Natural killer cell (primary cell): ENCODE measurements at regions not wholly inside any gene's neighbourhood (a gene's known extent, or its start where the extent isn't known, plus 50 kb on each side); places are given as distances from the start of the nearest gene placed in this dataset.

Experiments used
- ATAC-seq, 3 donors: fragments of 150-1000 bp in 2 of 3; fragments of 200-7000 bp in 1 of 3; cut with Tn5 transposase; 1 replicate in 1 of 3; 2 replicates in 2 of 3; pipeline ENCODE4 v1.10.0; 2021; ENCODE audit warnings: mild to moderate bottlenecking in 2 of 3, moderate library complexity in 2 of 3
- DNase-seq, 2 donors: peaks; one replicate each; pipeline versions ENCODE4 v3.0.0 to v3.0.0-alpha.2; 2013 to 2021; ENCODE audit warnings: mixed read lengths in 1 of 2
- H3K27ac ChIP-seq: one replicate; pipeline ENCODE4 v1.5.1; 2013; ENCODE audit warnings: mild to moderate bottlenecking, low read length
- H3K27me3 ChIP-seq: one replicate; pipeline ENCODE4 v1.6.1; 2013; ENCODE audit warnings: low read length; ENCODE audit not compliant: control insufficient read depth, insufficient read depth
- H3K36me3 ChIP-seq: one replicate; pipeline ENCODE4 v1.6.1; 2013; ENCODE audit warnings: low read length; ENCODE audit not compliant: control insufficient read depth, insufficient read depth
- H3K4me1 ChIP-seq: one replicate; pipeline ENCODE4 v1.6.1; 2013; ENCODE audit warnings: low read length; ENCODE audit not compliant: control insufficient read depth, insufficient read depth
- H3K4me3 ChIP-seq: one replicate; pipeline ENCODE4 v1.5.1; 2013; ENCODE audit warnings: low read length
- H3K9me3 ChIP-seq: one replicate; pipeline ENCODE4 v1.6.1; 2013; ENCODE audit warnings: low read length; ENCODE audit not compliant: control insufficient read depth, insufficient read depth
- H3K27ac Mint-ChIP-seq, 2 donors: one replicate each; pipeline ENCODE4 v1.8.0; 2022; ENCODE audit warnings: mild to moderate bottlenecking in 2 of 2, mixed read lengths in 2 of 2, moderate library complexity in 1 of 2
- H3K27me3 Mint-ChIP-seq, 2 donors: one replicate each; pipeline ENCODE4 v1.8.0; 2022; ENCODE audit warnings: low read depth in 2 of 2, mixed read lengths in 2 of 2
- H3K36me3 Mint-ChIP-seq: one replicate; pipeline ENCODE4 v1.8.0; 2022; ENCODE audit warnings: mixed read lengths
- H3K4me1 Mint-ChIP-seq, 2 donors: one replicate each; pipeline ENCODE4 v1.8.0; 2022; ENCODE audit warnings: mixed read lengths in 2 of 2
- H3K4me3 Mint-ChIP-seq: one replicate; pipeline ENCODE4 v1.8.0; 2022; ENCODE audit warnings: mild to moderate bottlenecking, moderate library complexity, mixed read lengths
- H3K9me3 Mint-ChIP-seq, 2 donors: one replicate each; pipeline ENCODE4 v1.8.0; 2022; ENCODE audit warnings: mixed read lengths in 2 of 2
- CTCF ChIP-seq: fragments of 200-600 bp; IDR thresholded peaks from one replicate; pipeline ENCODE4 v1.8.0; 2022; ENCODE audit warnings: antibody characterized with exemption
- WGBS: methylation state at CpG from one replicate; pipeline ENCODE4 v1.1.7; 2013; ENCODE audit warnings: missing lambda C conversion rate; ENCODE audit not compliant: insufficient coverage; 5-methylcytosine and 5-hydroxymethylcytosine counted together
- intact Hi-C: fragments of 100-400 bp; cut with micrococcal nuclease; formaldehyde crosslinking; loops from one replicate; pipeline ENCODE4 v1.14.2; 2022

GRCh38 chr5:3355126-3355525 lies 240.5 kb upstream of the IRX1 start:
- H3K4me3 ChIP-seq: no peak overlapping the region
- intact Hi-C loops: no loop called here
- H3K27ac ChIP-seq: no peak overlapping the region
- H3K4me1 Mint-ChIP-seq: no peaks in the 10 kb centered on the region
- no peak for TF ChIP-seq CTCF
- peaks cover 4% of the 10 kb centered on the region for H3K9me3 ChIP-seq
- no peak for ATAC-seq
- H3K4me1 ChIP-seq: no peaks in the 10 kb centered on the region
- no peaks in the 10 kb centered on the region for H3K27me3 Mint-ChIP-seq
- no peaks in the 10 kb centered on the region for H3K36me3 Mint-ChIP-seq
- no peak overlapping the region for H3K27ac Mint-ChIP-seq
- H3K27me3 ChIP-seq: no peaks in the 10 kb centered on the region
- DNase-seq: no peak
- H3K9me3 Mint-ChIP-seq: peaks cover 0 to 8% of the 10 kb centered on the region in 2 donors
- H3K4me3 Mint-ChIP-seq: no peak overlapping the region
- H3K36me3 ChIP-seq: no peaks in the 10 kb centered on the region

- Mint-ChIP-seq H3K9me3 (peaks cover 4 to 13% of the 10 kb centered on the region in 2 donors), H3K27me3 (no peaks in the 10 kb centered on the region), H3K4me3 (no peak overlapping the region), H3K36me3 (no peaks in the 10 kb centered on the region), H3K4me1 (no peaks in the 10 kb centered on the region), H3K27ac (no peak overlapping the region)
- Histone ChIP-seq H3K4me1 (no peaks in the 10 kb centered on the region), H3K27ac (no peak overlapping the region), H3K27me3 (no peaks in the 10 kb centered on the region), H3K9me3 (peaks cover 4% of the 10 kb centered on the region), H3K4me3 (no peak overlapping the region), H3K36me3 (no peaks in the 10 kb centered on the region)
- whole genome bisulfite sequencing: 91% methylated on average over 7 of the region's 7 CpGs
- no peak for TF ChIP-seq CTCF
- intact Hi-C loops: no loop called here
- DNase-seq (no peak), ATAC-seq (no peak)
Measured at GRCh38 chr5:3354606-3355005, 241.0 kb upstream of the IRX1 start.

DNA sequence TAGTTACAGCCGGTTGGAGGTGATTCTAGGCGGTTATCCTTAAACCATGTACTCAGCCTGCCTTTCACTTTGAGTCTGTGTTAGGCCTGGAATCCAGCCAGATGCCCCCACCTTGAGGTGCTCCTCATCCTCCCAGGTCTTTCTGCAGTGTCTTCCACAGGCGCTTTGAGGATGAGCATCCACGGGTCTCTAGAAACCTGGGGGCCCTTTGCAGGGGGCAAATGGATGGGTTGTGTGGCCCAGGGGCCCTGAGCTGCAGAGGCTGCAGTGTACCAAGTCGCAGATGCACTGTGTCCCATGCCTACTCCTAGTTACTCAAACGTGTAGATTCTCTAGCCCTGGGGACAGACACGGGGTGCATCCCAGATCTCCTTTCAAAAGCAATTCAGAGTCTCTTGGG lies 242.1 kb upstream of the IRX1 start:
- Histone ChIP-seq H3K4me1 (no peaks in the 10 kb centered on the region), H3K4me3 (no peak overlapping the region), H3K27ac (no peak overlapping the region), H3K36me3 (no peaks in the 10 kb centered on the region), H3K27me3 (no peaks in the 10 kb centered on the region), H3K9me3 (peaks cover 7% of the 10 kb centered on the region)
- Mint-ChIP-seq H3K36me3 (no peaks in the 10 kb centered on the region), H3K27ac (no peak overlapping the region), H3K4me1 (no peaks in the 10 kb centered on the region), H3K4me3 (no peak overlapping the region), H3K9me3 (peaks cover 4 to 13% of the 10 kb centered on the region in 2 donors), H3K27me3 (no peaks in the 10 kb centered on the region)
- ATAC-seq (no peak), DNase-seq (no peak)
- WGBS: 65% methylated on average over 7 of the region's 7 CpGs
- intact Hi-C loops: no loop called here
- TF ChIP-seq CTCF: no peak

DNA sequence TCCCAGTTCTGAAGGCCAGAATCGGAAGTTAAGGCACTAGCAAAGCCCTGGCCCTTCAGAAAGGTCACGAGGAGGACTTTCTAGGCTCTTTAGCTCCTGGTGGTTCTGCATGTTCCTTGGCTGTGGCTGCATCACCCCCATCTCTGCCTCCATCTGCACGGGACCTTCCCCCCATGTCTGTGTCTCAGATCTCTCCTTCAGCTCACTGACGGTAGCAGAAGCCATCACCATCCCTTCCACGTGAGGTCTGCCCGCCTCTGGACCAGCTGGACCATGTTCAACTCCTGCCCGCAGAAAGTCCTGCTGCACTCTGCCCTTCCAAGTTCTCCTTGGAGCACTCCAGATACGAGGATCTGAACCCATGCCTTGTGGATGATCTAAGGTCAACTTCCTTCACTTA lies 242.9 kb upstream of the IRX1 start:
- Histone ChIP-seq H3K27ac (no peak overlapping the region), H3K27me3 (no peaks in the 10 kb centered on the region), H3K4me1 (no peaks in the 10 kb centered on the region), H3K36me3 (no peaks in the 10 kb centered on the region), H3K9me3 (peaks cover 7% of the 10 kb centered on the region), H3K4me3 (no peak overlapping the region)
- no peak for ATAC-seq
- Mint-ChIP-seq H3K27me3 (no peaks in the 10 kb centered on the region), H3K36me3 (no peaks in the 10 kb centered on the region), H3K27ac (no peak overlapping the region), H3K4me3 (no peak overlapping the region), H3K9me3 (peaks cover 4 to 10% of the 10 kb centered on the region in 2 donors), H3K4me1 (no peaks in the 10 kb centered on the region)
- intact Hi-C loops: no loop called here
- TF ChIP-seq CTCF: no peak
- DNase-seq: no peak
- WGBS: 80% methylated on average over 8 of the region's 8 CpGs
